ENCODE measurements at regions not wholly inside any gene's neighbourhood (a gene's known extent, or its start where the extent isn't known, plus 50 kb on each side); places are given as distances from the start of the nearest gene placed in this dataset.

DNA sequence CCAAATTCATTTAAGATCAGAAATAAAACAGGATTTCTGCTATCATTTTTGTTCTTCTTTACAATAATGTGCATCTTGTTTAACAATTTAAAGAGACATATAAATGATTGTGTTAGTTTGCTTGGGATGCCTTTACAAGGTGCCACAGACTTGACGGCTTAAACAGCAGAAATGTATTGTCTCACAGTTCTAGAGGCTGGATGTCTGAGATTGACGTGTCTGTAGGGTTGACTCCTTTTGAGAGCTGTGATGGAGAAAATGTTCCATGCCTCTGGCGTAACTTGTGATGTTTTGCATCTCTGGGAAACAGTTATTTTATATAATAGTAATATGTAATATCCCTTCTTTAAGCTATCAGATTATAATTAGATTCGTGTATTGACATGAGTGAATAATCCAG, 1091.6 kb upstream of the PRMT6 start:
- Histone ChIP-seq H3K27me3 (ENCODE audit: insufficient read depth, poor library complexity, severe bottlenecking) (no peaks in the 10 kb centered on the region), H3K4me3 (replicated peaks; ENCODE audit: insufficient read depth, low read length) (no peak overlapping the region), H3K27ac (replicated peaks) (no peak overlapping the region)
- TF ChIP-seq, protein P1, sequence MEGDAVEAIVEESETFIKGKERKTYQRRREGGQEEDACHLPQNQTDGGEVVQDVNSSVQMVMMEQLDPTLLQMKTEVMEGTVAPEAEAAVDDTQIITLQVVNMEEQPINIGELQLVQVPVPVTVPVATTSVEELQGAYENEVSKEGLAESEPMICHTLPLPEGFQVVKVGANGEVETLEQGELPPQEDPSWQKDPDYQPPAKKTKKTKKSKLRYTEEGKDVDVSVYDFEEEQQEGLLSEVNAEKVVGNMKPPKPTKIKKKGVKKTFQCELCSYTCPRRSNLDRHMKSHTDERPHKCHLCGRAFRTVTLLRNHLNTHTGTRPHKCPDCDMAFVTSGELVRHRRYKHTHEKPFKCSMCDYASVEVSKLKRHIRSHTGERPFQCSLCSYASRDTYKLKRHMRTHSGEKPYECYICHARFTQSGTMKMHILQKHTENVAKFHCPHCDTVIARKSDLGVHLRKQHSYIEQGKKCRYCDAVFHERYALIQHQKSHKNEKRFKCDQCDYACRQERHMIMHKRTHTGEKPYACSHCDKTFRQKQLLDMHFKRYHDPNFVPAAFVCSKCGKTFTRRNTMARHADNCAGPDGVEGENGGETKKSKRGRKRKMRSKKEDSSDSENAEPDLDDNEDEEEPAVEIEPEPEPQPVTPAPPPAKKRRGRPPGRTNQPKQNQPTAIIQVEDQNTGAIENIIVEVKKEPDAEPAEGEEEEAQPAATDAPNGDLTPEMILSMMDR (IDR thresholded peaks at IDR 0.05; ENCODE audit: insufficient read depth, low read length), result no peak
- TF ChIP-seq POLR2AphosphoS5 (IDR thresholded peaks at IDR 0.05; ENCODE audit: low read depth), result no peak
- TF ChIP-seq, protein P2, sequence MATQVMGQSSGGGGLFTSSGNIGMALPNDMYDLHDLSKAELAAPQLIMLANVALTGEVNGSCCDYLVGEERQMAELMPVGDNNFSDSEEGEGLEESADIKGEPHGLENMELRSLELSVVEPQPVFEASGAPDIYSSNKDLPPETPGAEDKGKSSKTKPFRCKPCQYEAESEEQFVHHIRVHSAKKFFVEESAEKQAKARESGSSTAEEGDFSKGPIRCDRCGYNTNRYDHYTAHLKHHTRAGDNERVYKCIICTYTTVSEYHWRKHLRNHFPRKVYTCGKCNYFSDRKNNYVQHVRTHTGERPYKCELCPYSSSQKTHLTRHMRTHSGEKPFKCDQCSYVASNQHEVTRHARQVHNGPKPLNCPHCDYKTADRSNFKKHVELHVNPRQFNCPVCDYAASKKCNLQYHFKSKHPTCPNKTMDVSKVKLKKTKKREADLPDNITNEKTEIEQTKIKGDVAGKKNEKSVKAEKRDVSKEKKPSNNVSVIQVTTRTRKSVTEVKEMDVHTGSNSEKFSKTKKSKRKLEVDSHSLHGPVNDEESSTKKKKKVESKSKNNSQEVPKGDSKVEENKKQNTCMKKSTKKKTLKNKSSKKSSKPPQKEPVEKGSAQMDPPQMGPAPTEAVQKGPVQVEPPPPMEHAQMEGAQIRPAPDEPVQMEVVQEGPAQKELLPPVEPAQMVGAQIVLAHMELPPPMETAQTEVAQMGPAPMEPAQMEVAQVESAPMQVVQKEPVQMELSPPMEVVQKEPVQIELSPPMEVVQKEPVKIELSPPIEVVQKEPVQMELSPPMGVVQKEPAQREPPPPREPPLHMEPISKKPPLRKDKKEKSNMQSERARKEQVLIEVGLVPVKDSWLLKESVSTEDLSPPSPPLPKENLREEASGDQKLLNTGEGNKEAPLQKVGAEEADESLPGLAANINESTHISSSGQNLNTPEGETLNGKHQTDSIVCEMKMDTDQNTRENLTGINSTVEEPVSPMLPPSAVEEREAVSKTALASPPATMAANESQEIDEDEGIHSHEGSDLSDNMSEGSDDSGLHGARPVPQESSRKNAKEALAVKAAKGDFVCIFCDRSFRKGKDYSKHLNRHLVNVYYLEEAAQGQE (IDR thresholded peaks at IDR 0.05; ENCODE audit: insufficient replicate concordance, low read depth), result no peak
- no peak for TF ChIP-seq GABPA (IDR thresholded peaks at IDR 0.05; ENCODE audit: low read depth)
- TF ChIP-seq SPI1 (IDR thresholded peaks at IDR 0.05; ENCODE audit: borderline replicate concordance, low read depth), result no peak
- DNase-seq (ENCODE audit: low read depth in 1 of 2, low spot score in 1 of 2), result no peak

DNA sequence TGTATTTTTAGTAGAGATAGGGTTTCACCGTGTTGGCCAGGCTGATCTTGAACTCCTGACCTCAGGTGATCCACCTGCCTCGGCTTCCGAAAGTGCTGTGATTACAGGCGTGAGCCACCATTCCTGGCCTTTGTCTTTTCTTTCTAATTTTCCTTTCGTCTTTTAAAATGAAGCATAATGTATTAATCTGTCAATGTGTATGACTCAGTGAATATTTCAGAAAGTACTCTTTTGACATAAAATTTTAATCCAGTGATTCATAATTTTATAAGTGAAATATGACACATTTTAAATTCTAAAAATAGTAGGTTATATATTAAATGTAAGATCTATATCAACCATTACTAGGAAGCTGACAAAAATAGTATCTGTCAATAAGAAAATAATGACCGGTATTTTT, 1059.0 kb upstream of the PRMT6 start:
- no peak overlapping the region for H3K4me3 ChIP-seq (replicated peaks; ENCODE audit: insufficient read depth, low read length)
- TF ChIP-seq GABPA (IDR thresholded peaks at IDR 0.05; ENCODE audit: low read depth) (no peak), SPI1 (IDR thresholded peaks at IDR 0.05; ENCODE audit: borderline replicate concordance, low read depth) (no peak), POLR2AphosphoS5 (IDR thresholded peaks at IDR 0.05; ENCODE audit: low read depth) (no peak)
- TF ChIP-seq, protein P2 (IDR thresholded peaks at IDR 0.05; ENCODE audit: insufficient replicate concordance, low read depth), result no peak
- TF ChIP-seq, protein P1 (IDR thresholded peaks at IDR 0.05; ENCODE audit: insufficient read depth, low read length), result no peak
- no peak overlapping the region for H3K27ac ChIP-seq (replicated peaks)
- DNase-seq (ENCODE audit: low read depth in 1 of 2, low spot score in 1 of 2), result no peak
- no peaks in the 10 kb centered on the region for H3K27me3 ChIP-seq (ENCODE audit: insufficient read depth, poor library complexity, severe bottlenecking)

DNA sequence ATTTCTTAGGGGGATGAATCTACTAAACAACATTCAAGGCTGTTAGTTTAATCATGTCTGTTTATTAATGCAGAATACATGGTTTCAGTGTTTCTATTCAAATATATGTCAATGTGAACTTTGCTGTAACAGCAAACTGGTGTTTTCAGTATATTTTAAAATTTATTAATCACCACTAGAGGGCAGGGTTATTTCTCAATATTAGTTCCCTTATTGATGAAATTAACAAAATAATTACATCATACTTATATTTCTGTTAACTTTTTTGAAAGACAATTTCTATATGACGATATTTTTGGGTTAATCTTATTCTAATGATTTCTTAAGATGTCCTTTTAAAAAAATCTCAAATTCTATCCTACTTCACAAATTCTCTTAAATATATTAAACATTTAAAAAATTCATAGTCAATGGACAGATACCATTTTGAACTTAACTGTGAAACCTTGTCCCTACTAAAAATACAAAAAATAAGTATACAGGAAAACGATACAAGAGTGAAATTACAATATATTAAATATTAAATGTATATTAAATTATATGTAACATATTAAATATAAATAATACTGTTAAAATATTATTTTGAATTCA, 1034.1 kb upstream of the PRMT6 start:
- DNase-seq (ENCODE audit: low read depth in 1 of 2, low spot score in 1 of 2), result no peak
- Histone ChIP-seq H3K27ac (replicated peaks) (no peak overlapping the region), H3K4me3 (replicated peaks; ENCODE audit: insufficient read depth, low read length) (no peak overlapping the region), H3K27me3 (ENCODE audit: insufficient read depth, poor library complexity, severe bottlenecking) (no peaks in the 10 kb centered on the region)
- no peak for TF ChIP-seq SPI1 (IDR thresholded peaks at IDR 0.05; ENCODE audit: borderline replicate concordance, low read depth)
- TF ChIP-seq, protein P1 (IDR thresholded peaks at IDR 0.05; ENCODE audit: insufficient read depth, low read length), result no peak
- TF ChIP-seq POLR2AphosphoS5 (IDR thresholded peaks at IDR 0.05; ENCODE audit: low read depth), result no peak
- TF ChIP-seq, protein P2 (IDR thresholded peaks at IDR 0.05; ENCODE audit: insufficient replicate concordance, low read depth), result no peak
- TF ChIP-seq GABPA (IDR thresholded peaks at IDR 0.05; ENCODE audit: low read depth), result no peak
